ENCODE measurements at regions not wholly inside any gene's neighbourhood (a gene's known extent, or its start where the extent isn't known, plus 50 kb on each side); places are given as distances from the start of the nearest gene placed in this dataset.

GRCh38 chr20:16125816-16126215 is 447.4 kb downstream of the KIF16B start:
- H3K36me3 ChIP-seq (ENCODE audit: control insufficient read depth, insufficient read depth, low read length) = no peaks in the 10 kb centered on the region
- DNase-seq (ENCODE audit: low read depth in 4 of 6, low spot score in 6 of 6) = peak in 1 of 6 donors; percentile 73
- H3K4me3 ChIP-seq (ENCODE audit: low read depth, low read length) = no peak overlapping the region
- H3K9me3 ChIP-seq (ENCODE audit: control insufficient read depth, insufficient read depth, low read length) = no peaks in the 10 kb centered on the region
- 100% methylated on average over 2 of the region's 4 CpGs for WGBS (ENCODE audit: insufficient coverage)
- peaks cover 3% of the 10 kb centered on the region for H3K4me1 ChIP-seq (ENCODE audit: control insufficient read depth, insufficient read depth, low read length)
- H3K27me3 ChIP-seq (ENCODE audit: control insufficient read depth, insufficient read depth, low read length) = no peaks in the 10 kb centered on the region
- no peak overlapping the region for H3K27ac ChIP-seq (ENCODE audit: low read depth, low read length)

GRCh38 chr20:16124911-16125776 is 448.1 kb downstream of the KIF16B start:
- no peak for DNase-seq (ENCODE audit: low read depth in 4 of 6, low spot score in 6 of 6)
- 89% methylated on average over 3 of the region's 9 CpGs for WGBS (ENCODE audit: insufficient coverage)
- H3K36me3 ChIP-seq (ENCODE audit: control insufficient read depth, insufficient read depth, low read length) = no peaks in the 10 kb centered on the region

GRCh38 chr20:16124491-16124890 is 448.8 kb downstream of the KIF16B start:
- Histone ChIP-seq H3K9me3 (ENCODE audit: control insufficient read depth, insufficient read depth, low read length) (no peaks in the 10 kb centered on the region), H3K4me1 (ENCODE audit: control insufficient read depth, insufficient read depth, low read length) (peaks cover 2% of the 10 kb centered on the region), H3K27me3 (ENCODE audit: control insufficient read depth, insufficient read depth, low read length) (no peaks in the 10 kb centered on the region), H3K36me3 (ENCODE audit: control insufficient read depth, insufficient read depth, low read length) (no peaks in the 10 kb centered on the region), H3K27ac (ENCODE audit: low read depth, low read length) (no peak overlapping the region), H3K4me3 (ENCODE audit: low read depth, low read length) (no peak overlapping the region)
- no CpG with 5 or more reads among the region's 2 CpGs for WGBS (ENCODE audit: insufficient coverage)
- DNase-seq (ENCODE audit: low read depth in 4 of 6, low spot score in 6 of 6) = no peak

More at GRCh38 chr20:16124911-16125776, 448.1 kb downstream of the KIF16B start:
- no peak overlapping the region for H3K27ac ChIP-seq (ENCODE audit: low read depth, low read length)
- no peaks in the 10 kb centered on the region for H3K9me3 ChIP-seq (ENCODE audit: control insufficient read depth, insufficient read depth, low read length)
- H3K27me3 ChIP-seq (ENCODE audit: control insufficient read depth, insufficient read depth, low read length) = no peaks in the 10 kb centered on the region
- H3K4me1 ChIP-seq (ENCODE audit: control insufficient read depth, insufficient read depth, low read length) = peaks cover 3% of the 10 kb centered on the region
- H3K4me3 ChIP-seq (ENCODE audit: low read depth, low read length) = no peak overlapping the region

DNA sequence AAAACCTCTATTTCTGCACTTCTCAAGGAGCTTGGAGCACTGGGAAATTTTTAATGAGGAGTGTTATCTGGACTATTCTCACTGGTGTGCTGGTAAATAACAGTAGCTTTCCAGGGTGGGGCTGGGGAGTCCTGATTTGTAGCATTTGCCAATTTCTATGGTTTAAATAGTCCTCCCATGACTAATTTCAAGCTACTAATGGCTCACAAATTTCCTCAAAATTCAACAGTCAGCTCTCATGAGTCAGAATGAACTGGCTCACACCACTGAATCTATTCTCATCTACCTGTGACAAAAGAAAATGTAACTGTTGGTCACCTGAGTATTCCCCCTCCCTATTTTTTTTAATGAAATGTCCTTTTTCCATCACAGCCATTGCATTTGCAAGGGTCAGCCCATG is 449.6 kb downstream of the KIF16B start:
- Histone ChIP-seq H3K9me3 (ENCODE audit: control insufficient read depth, insufficient read depth, low read length) (no peaks in the 10 kb centered on the region), H3K4me1 (ENCODE audit: control insufficient read depth, insufficient read depth, low read length) (no peaks in the 10 kb centered on the region), H3K36me3 (ENCODE audit: control insufficient read depth, insufficient read depth, low read length) (no peaks in the 10 kb centered on the region), H3K27me3 (ENCODE audit: control insufficient read depth, insufficient read depth, low read length) (no peaks in the 10 kb centered on the region), H3K27ac (ENCODE audit: low read depth, low read length) (no peak overlapping the region), H3K4me3 (ENCODE audit: low read depth, low read length) (no peak overlapping the region)
- DNase-seq (ENCODE audit: low read depth in 4 of 6, low spot score in 6 of 6) = no peak

DNA sequence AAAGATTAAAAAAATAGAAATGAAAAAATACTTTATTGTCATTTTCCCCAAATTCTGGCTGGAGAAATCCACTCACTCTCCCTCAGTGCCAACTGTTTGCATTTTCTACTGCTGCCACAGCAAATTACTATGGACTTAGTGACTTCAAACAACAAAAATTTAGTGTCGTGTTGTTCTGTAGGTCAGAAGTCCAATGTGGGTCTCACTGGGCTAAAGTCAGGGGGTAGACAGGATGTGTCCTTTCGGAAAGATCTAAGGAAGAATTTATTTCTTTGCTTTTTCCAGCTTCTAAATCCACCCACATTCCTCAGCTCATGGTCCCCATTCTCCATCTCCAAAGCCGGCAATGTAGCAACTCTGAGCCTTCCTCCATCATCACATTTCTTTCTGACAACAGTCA is 453.3 kb downstream of the KIF16B start:
- no peaks in the 10 kb centered on the region for H3K27me3 ChIP-seq (ENCODE audit: control insufficient read depth, insufficient read depth, low read length)
- H3K4me3 ChIP-seq (ENCODE audit: low read depth, low read length) = no peak overlapping the region
- WGBS (ENCODE audit: insufficient coverage) = 43% methylated on average over 1 of the region's 3 CpGs
- peaks cover 3% of the 10 kb centered on the region for H3K4me1 ChIP-seq (ENCODE audit: control insufficient read depth, insufficient read depth, low read length)
- no peak overlapping the region for H3K27ac ChIP-seq (ENCODE audit: low read depth, low read length)
- no peaks in the 10 kb centered on the region for H3K36me3 ChIP-seq (ENCODE audit: control insufficient read depth, insufficient read depth, low read length)
- H3K9me3 ChIP-seq (ENCODE audit: control insufficient read depth, insufficient read depth, low read length) = no peaks in the 10 kb centered on the region
- no peak for DNase-seq (ENCODE audit: low read depth in 4 of 6, low spot score in 6 of 6)

DNA sequence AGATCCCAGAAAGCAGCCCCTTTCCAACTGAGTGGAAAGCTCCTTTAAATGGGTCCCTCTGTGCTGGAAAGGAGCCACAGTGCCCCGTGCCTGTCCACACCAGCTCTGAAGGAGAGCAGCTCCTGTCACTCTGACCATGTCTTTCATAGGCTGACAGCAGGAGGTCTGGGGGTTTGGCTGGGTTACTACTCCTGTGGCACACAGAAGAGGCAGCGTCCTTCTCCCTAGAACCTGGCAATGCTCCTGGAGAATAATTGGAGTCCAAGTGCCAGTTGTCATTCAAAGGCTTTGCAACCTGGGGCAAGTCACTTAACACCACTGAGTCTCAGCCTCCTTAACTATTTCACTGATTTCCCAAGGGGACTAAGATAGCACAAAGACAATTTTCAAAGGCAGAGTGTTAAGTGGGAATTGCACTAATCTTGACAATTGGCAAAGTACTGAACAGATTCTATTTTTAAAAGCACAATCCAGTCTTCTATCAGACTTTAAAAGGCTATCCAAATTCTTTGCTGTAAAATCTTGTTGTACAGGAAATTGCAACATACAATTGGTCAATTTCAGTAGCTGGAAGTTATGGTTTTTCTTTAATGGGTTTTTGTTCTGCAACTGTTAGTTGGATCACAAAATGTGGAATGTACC is 457.2 kb downstream of the KIF16B start:
- H3K9me3 ChIP-seq (ENCODE audit: control insufficient read depth, insufficient read depth, low read length) = no peaks in the 10 kb centered on the region
- 0% methylated on average over 2 of the region's 2 CpGs for WGBS (ENCODE audit: insufficient coverage)
- no peak overlapping the region for H3K4me3 ChIP-seq (ENCODE audit: low read depth, low read length)
- H3K27ac ChIP-seq (ENCODE audit: low read depth, low read length) = no peak overlapping the region
- H3K36me3 ChIP-seq (ENCODE audit: control insufficient read depth, insufficient read depth, low read length) = no peaks in the 10 kb centered on the region
- H3K27me3 ChIP-seq (ENCODE audit: control insufficient read depth, insufficient read depth, low read length) = no peaks in the 10 kb centered on the region
- peak in 1 of 6 donors; percentile 69 for DNase-seq (ENCODE audit: low read depth in 4 of 6, low spot score in 6 of 6)
- peaks cover 6% of the 10 kb centered on the region for H3K4me1 ChIP-seq (ENCODE audit: control insufficient read depth, insufficient read depth, low read length)

DNA sequence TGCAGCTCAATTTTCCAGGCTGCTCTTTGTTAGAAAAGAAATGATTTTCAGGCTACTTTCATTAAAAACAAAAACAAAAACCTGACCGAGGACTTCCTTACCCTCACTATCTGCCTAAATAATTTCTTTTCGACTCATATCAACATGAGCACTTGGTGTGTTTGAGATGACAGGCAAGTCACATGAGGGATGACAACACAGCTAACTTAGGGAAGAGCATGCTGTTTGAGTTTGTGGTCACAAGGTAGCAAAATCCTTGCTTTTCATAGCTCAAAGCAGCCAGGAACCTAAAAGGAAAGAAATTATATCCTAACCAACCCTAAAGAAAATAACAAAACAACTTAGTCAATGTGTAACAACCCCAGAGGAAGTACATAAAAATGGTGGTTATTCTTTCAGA is 459.5 kb downstream of the KIF16B start:
- no CpG with 5 or more reads among the region's 2 CpGs for WGBS (ENCODE audit: insufficient coverage)
- no peaks in the 10 kb centered on the region for H3K9me3 ChIP-seq (ENCODE audit: control insufficient read depth, insufficient read depth, low read length)
- no peak overlapping the region for H3K4me3 ChIP-seq (ENCODE audit: low read depth, low read length)
- H3K27me3 ChIP-seq (ENCODE audit: control insufficient read depth, insufficient read depth, low read length) = no peaks in the 10 kb centered on the region
- peaks cover 6% of the 10 kb centered on the region for H3K4me1 ChIP-seq (ENCODE audit: control insufficient read depth, insufficient read depth, low read length)
- no peaks in the 10 kb centered on the region for H3K36me3 ChIP-seq (ENCODE audit: control insufficient read depth, insufficient read depth, low read length)
- no peak overlapping the region for H3K27ac ChIP-seq (ENCODE audit: low read depth, low read length)
- DNase-seq (ENCODE audit: low read depth in 4 of 6, low spot score in 6 of 6) = no peak

DNA sequence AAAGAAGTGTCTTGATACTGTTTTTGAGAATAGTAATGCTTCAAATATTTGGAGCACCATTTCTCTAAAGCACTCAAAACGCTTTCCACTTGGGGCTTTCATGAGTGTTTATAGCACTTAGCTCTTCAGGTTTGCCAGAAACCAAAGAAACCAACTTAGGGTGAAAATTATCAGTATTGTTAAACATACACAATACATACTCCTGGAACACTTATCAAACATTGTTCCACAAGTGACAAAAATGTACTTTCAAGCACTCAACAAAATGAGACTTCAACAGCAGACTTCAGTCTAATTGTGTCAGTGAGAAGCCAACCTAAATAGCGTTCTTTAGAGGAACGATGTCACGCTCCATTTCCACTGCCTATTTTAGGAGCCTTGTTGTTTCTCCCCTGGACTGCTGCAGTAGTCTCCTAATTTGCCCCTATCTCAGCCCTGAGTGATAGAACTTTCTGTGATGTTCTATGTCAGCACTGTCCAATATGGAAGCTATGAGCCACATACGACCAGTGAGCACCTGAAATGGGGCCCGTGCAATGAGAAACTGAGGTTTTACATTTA is 461.3 kb downstream of the KIF16B start:
- Histone ChIP-seq H3K9me3 (ENCODE audit: control insufficient read depth, insufficient read depth, low read length) (no peaks in the 10 kb centered on the region), H3K36me3 (ENCODE audit: control insufficient read depth, insufficient read depth, low read length) (no peaks in the 10 kb centered on the region), H3K4me3 (ENCODE audit: low read depth, low read length) (no peak overlapping the region), H3K27me3 (ENCODE audit: control insufficient read depth, insufficient read depth, low read length) (no peaks in the 10 kb centered on the region), H3K4me1 (ENCODE audit: control insufficient read depth, insufficient read depth, low read length) (peaks cover 17% of the 10 kb centered on the region), H3K27ac (ENCODE audit: low read depth, low read length) (no peak overlapping the region)
- 72% methylated on average over 3 of the region's 6 CpGs for WGBS (ENCODE audit: insufficient coverage)
- no peak for DNase-seq (ENCODE audit: low read depth in 4 of 6, low spot score in 6 of 6)

- 39% methylated on average over 4 of the region's 5 CpGs for WGBS (ENCODE audit: insufficient coverage)
- no peaks in the 10 kb centered on the region for H3K36me3 ChIP-seq (ENCODE audit: control insufficient read depth, insufficient read depth, low read length)
Measured at GRCh38 chr20:16111172-16111832, 461.9 kb downstream of the KIF16B start.

More at GRCh38 chr20:16111172-16111832, 461.9 kb downstream of the KIF16B start:
- DNase-seq (ENCODE audit: low read depth in 4 of 6, low spot score in 6 of 6) = peak in 1 of 6 donors; percentile 49
- Histone ChIP-seq H3K4me1 (ENCODE audit: control insufficient read depth, insufficient read depth, low read length) (peaks cover 19% of the 10 kb centered on the region), H3K9me3 (ENCODE audit: control insufficient read depth, insufficient read depth, low read length) (no peaks in the 10 kb centered on the region), H3K27me3 (ENCODE audit: control insufficient read depth, insufficient read depth, low read length) (no peaks in the 10 kb centered on the region), H3K27ac (ENCODE audit: low read depth, low read length) (no peak overlapping the region), H3K4me3 (ENCODE audit: low read depth, low read length) (no peak overlapping the region)

Measured in spinal cord (tissue), 9 donors.